ENCODE measurements at regions not wholly inside any gene's neighbourhood (a gene's known extent, or its start where the extent isn't known, plus 50 kb on each side); places are given as distances from the start of the nearest gene placed in this dataset.

DNA sequence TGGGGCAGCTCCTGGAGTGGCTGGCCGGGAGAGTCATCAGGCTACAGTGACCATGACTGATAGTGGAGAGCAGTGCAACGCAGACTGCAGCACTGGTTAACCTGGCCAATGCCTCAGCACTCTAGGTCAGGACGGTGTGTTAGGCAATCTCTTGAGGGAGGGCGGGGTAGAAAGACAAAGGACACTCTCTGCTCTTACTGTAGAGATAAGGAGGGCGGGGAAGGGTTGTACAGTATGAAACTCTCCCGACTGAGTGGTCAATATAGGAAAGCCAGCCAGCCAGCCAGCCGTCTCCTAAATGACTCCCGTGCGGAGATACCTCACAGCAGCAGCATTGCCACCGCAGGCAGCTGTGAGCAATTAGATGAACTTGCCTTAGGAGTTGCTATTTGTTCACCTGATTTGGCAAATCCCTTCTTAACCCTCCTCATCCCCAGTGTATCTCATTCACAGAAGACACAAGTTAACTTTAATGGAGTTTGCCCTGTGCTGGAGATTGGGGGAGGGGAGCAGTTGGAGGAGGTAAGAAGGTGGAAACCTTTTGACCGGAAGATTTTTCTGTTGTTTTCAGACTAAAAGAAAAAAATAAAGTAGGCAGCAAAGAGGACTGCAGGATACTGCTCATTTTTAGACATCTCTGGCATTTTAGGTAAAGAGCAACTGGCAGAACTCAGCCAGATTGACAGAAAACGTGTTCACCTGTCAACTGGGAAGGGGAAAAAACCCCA lies 330.5 kb downstream of the HNRNPD start:
- H3K36me3 ChIP-seq = no peaks in the 10 kb centered on the region
- DNase-seq (ENCODE audit: low spot score) = no peak
- no peak for TF ChIP-seq CTCF (IDR thresholded peaks at IDR 0.05)
- peak overlapping the region in 1 of 2 donors; percentile 53 for H3K4me3 ChIP-seq
- H3K27me3 ChIP-seq = no peaks in the 10 kb centered on the region
- no peaks in the 10 kb centered on the region for H3K9me3 ChIP-seq
- peaks cover 0 to 5% of the 10 kb centered on the region in 2 donors for H3K4me1 ChIP-seq
- H3K27ac ChIP-seq = no peak overlapping the region

DNA sequence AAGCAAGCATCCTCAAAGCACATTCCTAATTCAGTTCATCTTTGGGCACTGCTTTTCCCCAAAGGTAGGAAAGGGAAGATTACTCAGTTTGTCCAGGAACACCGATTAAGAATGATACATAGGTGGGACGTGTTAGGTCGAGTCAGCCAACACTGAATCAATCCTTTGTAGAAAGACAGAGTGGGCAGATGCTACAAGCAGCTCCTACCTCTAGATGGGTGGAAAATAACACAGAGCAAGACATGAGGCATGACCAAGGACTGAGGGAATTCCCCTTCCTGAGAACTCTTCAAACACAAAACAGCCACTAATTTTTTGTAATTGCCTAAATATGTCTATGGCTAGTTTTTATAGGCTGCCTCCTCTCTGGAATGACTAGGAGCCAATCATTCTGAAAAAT lies 331.7 kb downstream of the HNRNPD start:
- no peaks in the 10 kb centered on the region for H3K27me3 ChIP-seq
- no peak for DNase-seq (ENCODE audit: low spot score)
- no peak for TF ChIP-seq CTCF (IDR thresholded peaks at IDR 0.05)

GRCh38 chr4:82038936-82039335 lies 334.9 kb downstream of the HNRNPD start:
- Histone ChIP-seq H3K9me3 (no peaks in the 10 kb centered on the region), H3K4me1 (peaks cover 0 to 5% of the 10 kb centered on the region in 2 donors), H3K27ac (no peak overlapping the region), H3K27me3 (no peaks in the 10 kb centered on the region), H3K36me3 (no peaks in the 10 kb centered on the region), H3K4me3 (no peak overlapping the region)
- no peak for TF ChIP-seq CTCF (IDR thresholded peaks at IDR 0.05)
- DNase-seq (ENCODE audit: low spot score) = no peak

More for the DNA sequence above, 331.7 kb downstream of the HNRNPD start:
- Histone ChIP-seq H3K4me1 (peaks cover 0 to 5% of the 10 kb centered on the region in 2 donors), H3K36me3 (no peaks in the 10 kb centered on the region), H3K4me3 (no peak overlapping the region), H3K9me3 (no peaks in the 10 kb centered on the region), H3K27ac (no peak overlapping the region)

DNA sequence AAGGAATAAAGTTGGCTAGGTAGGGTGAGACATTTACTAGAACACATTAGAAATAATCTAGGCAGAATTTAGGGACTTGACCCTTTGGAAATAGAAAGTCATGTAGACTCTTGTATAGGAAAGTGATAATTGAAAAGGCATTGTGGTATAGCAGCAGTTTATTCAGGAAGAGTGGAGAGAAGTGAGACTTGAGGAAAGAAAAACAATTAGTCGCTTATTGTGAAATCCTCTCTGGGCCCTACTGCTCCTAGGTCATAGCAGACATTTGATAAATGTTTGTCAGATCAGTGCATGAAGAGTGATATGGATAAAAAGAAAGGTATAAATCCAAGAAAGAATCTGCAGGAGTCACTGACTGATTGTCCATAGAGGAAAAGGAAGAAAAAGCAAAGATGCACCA lies 337.6 kb downstream of the HNRNPD start:
- no peak for DNase-seq (ENCODE audit: low spot score)
- Histone ChIP-seq H3K27ac (no peak overlapping the region), H3K4me3 (no peak overlapping the region), H3K9me3 (no peaks in the 10 kb centered on the region), H3K36me3 (no peaks in the 10 kb centered on the region), H3K27me3 (no peaks in the 10 kb centered on the region), H3K4me1 (no peaks in the 10 kb centered on the region)
- no peak for TF ChIP-seq CTCF (IDR thresholded peaks at IDR 0.05)

DNA sequence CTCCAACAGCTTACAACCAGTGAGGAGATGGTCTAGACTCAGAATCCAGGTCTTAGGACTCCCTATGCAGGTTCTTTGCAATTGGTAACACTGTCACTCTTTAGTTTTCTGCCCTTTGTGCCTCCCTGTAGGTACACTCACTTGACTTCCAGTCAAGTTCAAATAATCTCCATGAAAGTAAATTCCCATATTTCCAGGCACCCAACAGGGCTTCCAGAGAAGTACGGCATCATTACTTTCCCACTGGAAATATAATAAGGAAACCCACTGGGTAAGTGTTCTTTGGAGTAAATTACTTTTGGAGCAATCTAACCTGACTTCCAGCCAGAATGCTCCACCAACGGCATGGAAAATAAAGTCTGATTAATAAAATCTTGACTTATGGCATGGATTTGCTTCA lies 338.9 kb downstream of the HNRNPD start:
- TF ChIP-seq CTCF (IDR thresholded peaks at IDR 0.05) = no peak

GRCh38 chr4:82033862-82034261 lies 339.9 kb downstream of the HNRNPD start:
- H3K27ac ChIP-seq = no peak overlapping the region
- H3K27me3 ChIP-seq = no peaks in the 10 kb centered on the region
- no peak for DNase-seq (ENCODE audit: low spot score)
- no peak overlapping the region for H3K4me3 ChIP-seq
- no peaks in the 10 kb centered on the region for H3K36me3 ChIP-seq
- no peaks in the 10 kb centered on the region for H3K9me3 ChIP-seq
- H3K4me1 ChIP-seq = no peaks in the 10 kb centered on the region
- TF ChIP-seq CTCF (IDR thresholded peaks at IDR 0.05) = no peak

More for the DNA sequence above, 338.9 kb downstream of the HNRNPD start:
- DNase-seq (ENCODE audit: low spot score) = no peak
- Histone ChIP-seq H3K9me3 (no peaks in the 10 kb centered on the region), H3K4me3 (no peak overlapping the region), H3K27me3 (no peaks in the 10 kb centered on the region), H3K27ac (no peak overlapping the region), H3K4me1 (no peaks in the 10 kb centered on the region), H3K36me3 (no peaks in the 10 kb centered on the region)
